ENCODE measurements at regions not wholly inside any gene's neighbourhood (a gene's known extent, or its start where the extent isn't known, plus 50 kb on each side); places are given as distances from the start of the nearest gene placed in this dataset.

GRCh38 chr7:54337466-54337865 is 204.7 kb upstream of the VSTM2A start:
- ChIA-PET POLR2A (ENCODE audit: partially characterized antibody) (no interaction called here), CTCF (ENCODE audit: partially characterized antibody) (no interaction called here)
- Histone ChIP-seq H3K4me3 (ENCODE audit: low read length in 2 of 2) (no peak overlapping the region), H3K27me3 (ENCODE audit: insufficient read depth, low read length) (no peaks in the 10 kb centered on the region), H3K9me3 (ENCODE audit: control insufficient read depth in 1 of 2, low read length in 2 of 2) (no peaks in the 10 kb centered on the region), H3K36me3 (ENCODE audit: insufficient read depth, low read length) (no peaks in the 10 kb centered on the region), H3K4me1 (ENCODE audit: insufficient read depth, low read length) (no peaks in the 10 kb centered on the region), H3K27ac (ENCODE audit: low read depth, low read length) (no peak overlapping the region)
- intact Hi-C loops (cut with micrococcal nuclease) = no loop called here
- H3K4me1 Mint-ChIP-seq = no peaks in the 10 kb centered on the region
- no peak for DNase-seq
- H3K27ac Mint-ChIP-seq = no peak overlapping the region
- H3K9me3 Mint-ChIP-seq = peaks cover 0 to 19% (median 11%) of the 10 kb centered on the region in 8 donors
- no peak overlapping the region for H3K4me3 Mint-ChIP-seq
- no peaks in the 10 kb centered on the region for H3K27me3 Mint-ChIP-seq
- H3K36me3 Mint-ChIP-seq = no peaks in the 10 kb centered on the region

DNA sequence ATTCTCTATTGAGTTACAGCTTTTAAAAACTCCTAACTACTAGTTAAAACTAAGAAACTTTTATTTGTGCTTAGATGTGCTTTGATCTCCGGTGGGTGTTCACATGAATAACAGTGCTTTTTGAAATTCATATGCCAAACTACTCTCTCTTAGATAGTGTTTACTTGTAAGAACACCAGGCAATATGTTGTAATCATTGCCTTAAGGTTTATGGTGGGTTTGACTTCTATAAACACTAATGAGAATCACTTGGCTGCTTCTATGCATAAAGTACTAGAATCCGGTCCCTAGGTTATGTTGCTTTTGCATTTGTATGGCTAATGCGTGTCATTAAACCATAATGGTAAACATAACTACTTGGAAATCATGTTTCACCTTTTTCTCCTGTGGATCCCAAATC is 203.9 kb upstream of the VSTM2A start:
- DNase-seq = no peak
- H3K36me3 ChIP-seq (ENCODE audit: insufficient read depth, low read length) = no peaks in the 10 kb centered on the region
- no peaks in the 10 kb centered on the region for H3K36me3 Mint-ChIP-seq
- intact Hi-C loops (cut with micrococcal nuclease) = no loop called here
- H3K4me1 ChIP-seq (ENCODE audit: insufficient read depth, low read length) = no peaks in the 10 kb centered on the region
- no peak overlapping the region for H3K27ac ChIP-seq (ENCODE audit: low read depth, low read length)
- H3K4me3 ChIP-seq (ENCODE audit: low read length in 2 of 2) = no peak overlapping the region
- H3K27me3 ChIP-seq (ENCODE audit: insufficient read depth, low read length) = no peaks in the 10 kb centered on the region
- no peaks in the 10 kb centered on the region for H3K9me3 ChIP-seq (ENCODE audit: control insufficient read depth in 1 of 2, low read length in 2 of 2)
- ChIA-PET CTCF (ENCODE audit: partially characterized antibody) (no interaction called here), POLR2A (ENCODE audit: partially characterized antibody) (no interaction called here)
- no peaks in the 10 kb centered on the region for H3K27me3 Mint-ChIP-seq
- H3K4me1 Mint-ChIP-seq = no peaks in the 10 kb centered on the region
- H3K27ac Mint-ChIP-seq = no peak overlapping the region
- H3K9me3 Mint-ChIP-seq = peaks cover 0 to 23% (median 13%) of the 10 kb centered on the region in 8 donors
- H3K4me3 Mint-ChIP-seq = no peak overlapping the region

GRCh38 chr7:54339073-54339472 is 203.1 kb upstream of the VSTM2A start:
- no peak for DNase-seq
- Histone ChIP-seq H3K4me3 (ENCODE audit: low read length in 2 of 2) (no peak overlapping the region), H3K36me3 (ENCODE audit: insufficient read depth, low read length) (no peaks in the 10 kb centered on the region), H3K27me3 (ENCODE audit: insufficient read depth, low read length) (no peaks in the 10 kb centered on the region), H3K9me3 (ENCODE audit: control insufficient read depth in 1 of 2, low read length in 2 of 2) (no peaks in the 10 kb centered on the region), H3K27ac (ENCODE audit: low read depth, low read length) (no peak overlapping the region), H3K4me1 (ENCODE audit: insufficient read depth, low read length) (no peaks in the 10 kb centered on the region)
- ChIA-PET POLR2A (ENCODE audit: partially characterized antibody) (no interaction called here), CTCF (ENCODE audit: partially characterized antibody) (no interaction called here)
- Mint-ChIP-seq H3K4me1 (no peaks in the 10 kb centered on the region), H3K27me3 (no peaks in the 10 kb centered on the region), H3K27ac (no peak overlapping the region), H3K4me3 (no peak overlapping the region), H3K36me3 (no peaks in the 10 kb centered on the region), H3K9me3 (peaks cover 5 to 19% (median 15%) of the 10 kb centered on the region in 8 donors)
- intact Hi-C loops (cut with micrococcal nuclease) = no loop called here

- DNase-seq = no peak
- Mint-ChIP-seq H3K4me3 (no peak overlapping the region), H3K4me1 (peaks cover 0 to 3% (median 0%) of the 10 kb centered on the region in 4 donors), H3K36me3 (no peaks in the 10 kb centered on the region), H3K27me3 (no peaks in the 10 kb centered on the region), H3K27ac (no peak overlapping the region), H3K9me3 (peaks cover 5 to 37% (median 14%) of the 10 kb centered on the region in 8 donors)
- H3K27ac ChIP-seq (ENCODE audit: low read depth, low read length) = no peak overlapping the region
- ChIA-PET POLR2A (ENCODE audit: partially characterized antibody) (no interaction called here), CTCF (ENCODE audit: partially characterized antibody) (no interaction called here)
- H3K9me3 ChIP-seq (ENCODE audit: control insufficient read depth in 1 of 2, low read length in 2 of 2) = no peaks in the 10 kb centered on the region
- H3K4me1 ChIP-seq (ENCODE audit: insufficient read depth, low read length) = no peaks in the 10 kb centered on the region
- H3K4me3 ChIP-seq (ENCODE audit: low read length in 2 of 2) = no peak overlapping the region
- no peaks in the 10 kb centered on the region for H3K27me3 ChIP-seq (ENCODE audit: insufficient read depth, low read length)
- H3K36me3 ChIP-seq (ENCODE audit: insufficient read depth, low read length) = no peaks in the 10 kb centered on the region
- intact Hi-C loops (cut with micrococcal nuclease) = no loop called here
Observed at GRCh38 chr7:54342458-54342857, 199.7 kb upstream of the VSTM2A start.

DNA sequence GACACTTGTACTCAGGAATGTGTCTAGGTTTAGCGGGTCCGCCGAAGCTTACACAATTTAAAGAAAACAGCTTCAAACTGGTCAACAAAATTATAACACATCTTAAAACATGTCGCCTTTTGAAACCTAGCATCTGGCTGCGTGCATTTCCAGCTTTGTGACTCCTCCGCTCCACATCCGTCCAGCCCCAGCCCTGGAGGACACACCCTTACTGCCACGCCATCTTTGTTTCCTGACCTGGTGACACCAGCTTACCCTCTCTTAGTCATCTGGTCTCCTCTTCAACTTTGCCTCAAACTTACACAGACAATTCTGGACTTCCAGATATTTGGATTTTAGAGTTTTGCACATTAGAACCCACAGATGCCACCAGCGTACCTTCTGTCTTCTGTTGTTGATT is 198.7 kb upstream of the VSTM2A start:
- Mint-ChIP-seq H3K4me3 (no peak overlapping the region), H3K36me3 (no peaks in the 10 kb centered on the region), H3K4me1 (peaks cover 0 to 3% (median 0%) of the 10 kb centered on the region in 4 donors), H3K27me3 (no peaks in the 10 kb centered on the region), H3K27ac (no peak overlapping the region), H3K9me3 (peaks cover 7 to 44% (median 20%) of the 10 kb centered on the region in 8 donors)
- Histone ChIP-seq H3K9me3 (ENCODE audit: control insufficient read depth in 1 of 2, low read length in 2 of 2) (peaks cover 0 to 2% of the 10 kb centered on the region in 2 donors), H3K4me1 (ENCODE audit: insufficient read depth, low read length) (no peaks in the 10 kb centered on the region), H3K27me3 (ENCODE audit: insufficient read depth, low read length) (no peaks in the 10 kb centered on the region), H3K36me3 (ENCODE audit: insufficient read depth, low read length) (no peaks in the 10 kb centered on the region), H3K4me3 (ENCODE audit: low read length in 2 of 2) (no peak overlapping the region), H3K27ac (ENCODE audit: low read depth, low read length) (no peak overlapping the region)
- CTCF ChIA-PET (ENCODE audit: partially characterized antibody) = no interaction called here
- intact Hi-C loops (cut with micrococcal nuclease) = no loop called here
- no peak for DNase-seq
- POLR2A ChIA-PET (ENCODE audit: partially characterized antibody) = no interaction called here

DNA sequence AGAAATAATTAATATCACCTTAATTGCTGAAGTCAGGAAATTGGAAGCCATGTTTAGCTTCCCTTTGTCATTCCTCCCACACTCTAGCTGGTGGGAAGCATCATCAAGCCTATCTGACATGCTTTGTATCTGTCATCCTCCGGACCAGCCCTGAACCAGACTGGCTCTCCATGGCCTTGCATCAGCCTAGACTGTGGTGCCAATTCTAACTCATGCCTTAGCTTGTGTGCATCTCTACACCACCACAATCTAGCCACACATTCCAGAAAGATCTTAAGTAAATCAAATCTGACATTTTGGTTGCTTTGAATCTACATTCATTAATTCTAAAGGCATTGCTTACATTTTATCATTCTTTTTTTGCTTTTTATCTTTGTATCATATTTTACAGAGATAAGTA is 196.4 kb upstream of the VSTM2A start:
- H3K27me3 Mint-ChIP-seq = no peaks in the 10 kb centered on the region
- H3K27ac ChIP-seq (ENCODE audit: low read depth, low read length) = no peak overlapping the region
- no peak overlapping the region for H3K4me3 Mint-ChIP-seq
- CTCF ChIA-PET (ENCODE audit: partially characterized antibody) = no interaction called here
- intact Hi-C loops (cut with micrococcal nuclease) = no loop called here
- H3K27ac Mint-ChIP-seq = no peak overlapping the region
- H3K27me3 ChIP-seq (ENCODE audit: insufficient read depth, low read length) = no peaks in the 10 kb centered on the region
- no peak for DNase-seq
- H3K36me3 Mint-ChIP-seq = no peaks in the 10 kb centered on the region
- peaks cover 0 to 4% of the 10 kb centered on the region in 2 donors for H3K9me3 ChIP-seq (ENCODE audit: control insufficient read depth in 1 of 2, low read length in 2 of 2)
- no peaks in the 10 kb centered on the region for H3K36me3 ChIP-seq (ENCODE audit: insufficient read depth, low read length)
- peaks cover 8 to 47% (median 28%) of the 10 kb centered on the region in 8 donors for H3K9me3 Mint-ChIP-seq
- POLR2A ChIA-PET (ENCODE audit: partially characterized antibody) = no interaction called here
- H3K4me3 ChIP-seq (ENCODE audit: low read length in 2 of 2) = no peak overlapping the region
- H3K4me1 Mint-ChIP-seq = peaks cover 0 to 3% (median 0%) of the 10 kb centered on the region in 4 donors
- H3K4me1 ChIP-seq (ENCODE audit: insufficient read depth, low read length) = no peaks in the 10 kb centered on the region

DNA sequence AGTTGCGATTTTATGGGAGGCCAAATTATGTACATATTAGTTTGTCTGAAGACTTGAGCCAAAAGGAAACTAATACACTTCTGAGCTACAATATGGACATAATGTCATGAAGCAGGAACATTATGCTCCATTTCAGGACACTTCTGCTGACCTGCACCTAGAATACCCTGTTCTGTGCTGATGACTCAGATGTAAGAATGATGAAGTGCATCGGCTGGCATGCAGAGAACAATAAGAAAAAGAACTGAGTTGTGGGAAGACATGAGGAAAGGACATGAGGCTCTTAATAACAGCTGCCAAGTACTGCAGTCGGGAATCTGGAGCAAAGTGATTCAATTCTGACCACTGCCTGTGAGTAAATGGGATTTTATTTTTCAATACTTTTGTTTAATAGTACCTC is 192.9 kb upstream of the VSTM2A start:
- Histone ChIP-seq H3K4me3 (ENCODE audit: low read length in 2 of 2) (no peak overlapping the region), H3K36me3 (ENCODE audit: insufficient read depth, low read length) (no peaks in the 10 kb centered on the region), H3K27ac (ENCODE audit: low read depth, low read length) (no peak overlapping the region), H3K4me1 (ENCODE audit: insufficient read depth, low read length) (no peaks in the 10 kb centered on the region), H3K9me3 (ENCODE audit: control insufficient read depth in 1 of 2, low read length in 2 of 2) (peaks cover 0 to 4% of the 10 kb centered on the region in 2 donors), H3K27me3 (ENCODE audit: insufficient read depth, low read length) (no peaks in the 10 kb centered on the region)
- Mint-ChIP-seq H3K9me3 (peaks cover 3 to 35% (median 22%) of the 10 kb centered on the region in 8 donors), H3K27me3 (no peaks in the 10 kb centered on the region), H3K27ac (no peak overlapping the region), H3K4me1 (peaks cover 0 to 3% (median 0%) of the 10 kb centered on the region in 4 donors), H3K4me3 (no peak overlapping the region), H3K36me3 (no peaks in the 10 kb centered on the region)
- CTCF ChIA-PET (ENCODE audit: partially characterized antibody) = no interaction called here
- intact Hi-C loops (cut with micrococcal nuclease) = no loop called here
- DNase-seq = no peak
- POLR2A ChIA-PET (ENCODE audit: partially characterized antibody) = no interaction called here

GRCh38 chr7:54354436-54354835 is 187.7 kb upstream of the VSTM2A start:
- intact Hi-C loops (cut with micrococcal nuclease) = no loop called here
- POLR2A ChIA-PET (ENCODE audit: partially characterized antibody) = no interaction called here
- Histone ChIP-seq H3K4me3 (ENCODE audit: low read length in 2 of 2) (no peak overlapping the region), H3K27ac (ENCODE audit: low read depth, low read length) (no peak overlapping the region), H3K4me1 (ENCODE audit: insufficient read depth, low read length) (no peaks in the 10 kb centered on the region), H3K27me3 (ENCODE audit: insufficient read depth, low read length) (no peaks in the 10 kb centered on the region), H3K36me3 (ENCODE audit: insufficient read depth, low read length) (no peaks in the 10 kb centered on the region), H3K9me3 (ENCODE audit: control insufficient read depth in 1 of 2, low read length in 2 of 2) (no peaks in the 10 kb centered on the region)
- Mint-ChIP-seq H3K4me1 (no peaks in the 10 kb centered on the region), H3K27ac (no peak overlapping the region), H3K27me3 (no peaks in the 10 kb centered on the region), H3K4me3 (no peak overlapping the region), H3K9me3 (peaks cover 0 to 24% (median 9%) of the 10 kb centered on the region in 8 donors), H3K36me3 (no peaks in the 10 kb centered on the region)
- no peak for DNase-seq
- CTCF ChIA-PET (ENCODE audit: partially characterized antibody) = no interaction called here

Data from CD4-positive, alpha-beta memory T cell (primary cell).